ENCODE measurements at regions not wholly inside any gene's neighbourhood (a gene's known extent, or its start where the extent isn't known, plus 50 kb on each side); places are given as distances from the start of the nearest gene placed in this dataset.

DNA sequence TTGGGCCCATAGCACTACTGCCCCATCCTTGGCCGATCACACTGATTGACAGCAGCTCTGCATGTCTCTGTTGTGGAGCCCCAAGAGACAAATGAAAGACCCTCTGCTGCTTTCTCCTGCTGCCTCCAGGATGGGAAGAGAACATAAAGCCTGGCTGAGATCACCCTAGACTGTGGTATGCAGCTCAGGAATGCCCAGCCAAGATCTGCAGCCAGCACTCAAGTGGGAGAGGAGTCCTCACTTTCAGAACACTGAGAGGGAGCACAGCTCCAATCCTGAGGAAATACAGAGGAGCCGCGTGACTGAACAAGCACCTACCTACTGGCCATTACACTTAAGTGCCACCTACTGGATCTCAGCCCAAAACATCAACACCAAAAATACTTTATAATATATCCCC is 203.0 kb downstream of the POSTN start:
- Histone ChIP-seq H3K27me3 (ENCODE audit: control insufficient read depth in 2 of 2, insufficient read depth in 2 of 2, low read length in 2 of 2) (no peaks in the 10 kb centered on the region), H3K9ac (ENCODE audit: insufficient read depth in 1 of 2, low read depth in 2 of 2, low read length in 2 of 2) (no peak overlapping the region), H3K4me1 (replicated peaks in 1 of 2; ENCODE audit: control insufficient read depth in 2 of 2, insufficient read depth in 2 of 2, low read length in 2 of 2) (no peaks in the 10 kb centered on the region), H3K4me3 (no peak overlapping the region), H3K4me2 (ENCODE audit: insufficient read depth, low read length) (no peak overlapping the region), H3K27ac (ENCODE audit: extremely low read depth, low read depth, low read length) (no peak overlapping the region), H3K79me2 (ENCODE audit: control insufficient read depth, insufficient read depth, low read length) (no peaks in the 10 kb centered on the region), H4K20me1 (replicated peaks; ENCODE audit: control insufficient read depth, insufficient read depth, low read length) (no peaks in the 10 kb centered on the region), H2AFZ (ENCODE audit: low read depth, low read length) (no peak overlapping the region), H3K9me1 (ENCODE audit: control insufficient read depth, insufficient read depth, low read length) (no peaks in the 10 kb centered on the region), H3K9me3 (replicated peaks; ENCODE audit: control insufficient read depth, insufficient read depth, low read depth, low read length) (no peaks in the 10 kb centered on the region), H3K36me3 (ENCODE audit: control insufficient read depth, insufficient read depth, low read length) (no peaks in the 10 kb centered on the region)
- DNase-seq (ENCODE audit: extremely low read depth in 1 of 4, low spot score in 3 of 4) (no peak), FAIRE-seq (no peak), ATAC-seq (no peak)
- POLR2A ChIA-PET, result no interaction called here
- TF ChIP-seq, protein P1, sequence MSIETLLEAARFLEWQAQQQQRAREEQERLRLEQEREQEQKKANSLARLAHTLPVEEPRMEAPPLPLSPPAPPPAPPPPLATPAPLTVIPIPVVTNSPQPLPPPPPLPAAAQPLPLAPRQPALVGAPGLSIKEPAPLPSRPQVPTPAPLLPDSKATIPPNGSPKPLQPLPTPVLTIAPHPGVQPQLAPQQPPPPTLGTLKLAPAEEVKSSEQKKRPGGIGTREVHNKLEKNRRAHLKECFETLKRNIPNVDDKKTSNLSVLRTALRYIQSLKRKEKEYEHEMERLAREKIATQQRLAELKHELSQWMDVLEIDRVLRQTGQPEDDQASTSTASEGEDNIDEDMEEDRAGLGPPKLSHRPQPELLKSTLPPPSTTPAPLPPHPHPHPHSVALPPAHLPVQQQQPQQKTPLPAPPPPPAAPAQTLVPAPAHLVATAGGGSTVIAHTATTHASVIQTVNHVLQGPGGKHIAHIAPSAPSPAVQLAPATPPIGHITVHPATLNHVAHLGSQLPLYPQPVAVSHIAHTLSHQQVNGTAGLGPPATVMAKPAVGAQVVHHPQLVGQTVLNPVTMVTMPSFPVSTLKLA (conservative IDR thresholded peaks at IDR 0.05), result no peak
- TF ChIP-seq TAF9B (IDR thresholded peaks at IDR 0.05; ENCODE audit: partially characterized antibody), result no peak
- TF ChIP-seq EZH2 (IDR thresholded peaks at IDR 0.05; ENCODE audit: borderline replicate concordance, low read depth, low read length), result no peak
- TF ChIP-seq, protein P2, sequence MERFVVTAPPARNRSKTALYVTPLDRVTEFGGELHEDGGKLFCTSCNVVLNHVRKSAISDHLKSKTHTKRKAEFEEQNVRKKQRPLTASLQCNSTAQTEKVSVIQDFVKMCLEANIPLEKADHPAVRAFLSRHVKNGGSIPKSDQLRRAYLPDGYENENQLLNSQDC (CRISPR knock-in tag; IDR thresholded peaks at IDR 0.05), result no peak
- no peak for TF ChIP-seq ZNF583 (CRISPR knock-in tag; IDR thresholded peaks at IDR 0.05)
- no peak for TF ChIP-seq DDX20 (tag; IDR thresholded peaks at IDR 0.05; ENCODE audit: low read depth)
- 0% methylated on average over 3 of the region's 3 CpGs for WGBS (ENCODE audit: insufficient coverage, low coverage, missing lambda C conversion rate)
- no TSS peak for BruUV-seq (replicated peaks)
- CTCF ChIA-PET (ENCODE audit: low intra/inter-chr PET ratio), result no interaction called here
- intact Hi-C loops (cut with micrococcal nuclease), result no loop called here
- in situ Hi-C loops (cut with MboI), result no loop called here
